Ovary (tissue), 7 donors: ENCODE measurements at regions not wholly inside any gene's neighbourhood (a gene's known extent, or its start where the extent isn't known, plus 50 kb on each side); places are given as distances from the start of the nearest gene placed in this dataset.

Source experiments
- DNase-seq, 5 donors: peaks; one replicate each; pipeline ENCODE4 v3.0.0-alpha.2; 2019 to 2020
- H3K27ac ChIP-seq, 2 donors: fragments of 200-600 bp; one replicate each; pipeline versions ENCODE4 v1.5.1 to v1.8.0; 2019 to 2022
- H3K27me3 ChIP-seq: fragments of 200-600 bp; one replicate; pipeline ENCODE4 v1.8.0; 2022
- H3K36me3 ChIP-seq: fragments of 200-600 bp; sonication (generic); one replicate; pipeline ENCODE4 v1.5.1; 2019
- H3K4me1 ChIP-seq: one replicate; pipeline ENCODE4 v1.8.1; 2013; ENCODE audit warnings: mild to moderate bottlenecking, moderate library complexity; ENCODE audit not compliant: insufficient read depth
- H3K4me3 ChIP-seq: fragments of 200-600 bp; sonication (generic); one replicate; pipeline ENCODE4 v1.5.1; 2017
- H3K9me3 ChIP-seq, 2 donors: fragments of 200-600 bp in 1 of 2; sonication (generic) in 1 of 2; one replicate each; pipeline versions ENCODE4 v1.5.1 to v1.8.1; 2013 to 2019; ENCODE audit warnings: mild to moderate bottlenecking in 1 of 2, moderate library complexity in 1 of 2
- CTCF ChIP-seq, 3 donors: fragments of 450-650 bp in 2 of 3; fragments of 200-600 bp in 1 of 3; IDR thresholded peaks; one replicate each; pipeline versions ENCODE4 v1.5.1 to v1.8.0; 2016 to 2022; ENCODE audit warnings: antibody characterized with exemption in 3 of 3, mild to moderate bottlenecking in 1 of 3
- EP300 ChIP-seq: sonication (generic); formaldehyde crosslinking; IDR thresholded peaks from one replicate; pipeline ENCODE4 v1.6.1; 2017; ENCODE audit warnings: antibody characterized with exemption
- POLR2A ChIP-seq: fragments of 450-650 bp; IDR thresholded peaks from one replicate; pipeline ENCODE4 v1.6.1; 2017; ENCODE audit warnings: antibody characterized with exemption, mild to moderate bottlenecking, moderate library complexity
- WGBS, 3 donors: extraction: QIAGEN DNeasy Blood & Tissue Kit in 1 of 3; methylation state at CpG; one replicate each; pipeline versions ENCODE4 v1.1.5 to v1.1.7; 2013 to 2017; 5-methylcytosine and 5-hydroxymethylcytosine counted together
- intact Hi-C, 4 donors: fragments of 100-400 bp; cut with DNase I; formaldehyde crosslinking; loops; one replicate each; pipeline versions ENCODE4 v1.11.0 to v1.15.1; 2022 to 2023
- donor health status: DM: no; HTN: no; CAD: no; lungs with moderate emphysema.
- donor health status: DM: no; HTN: no; CAD: no.
- donor health status: Bipolar disorder and iron deficiency.
- donor health status: DM: no; HTN: no; CAD: no.
- donor health status: DM: yes; HTN: yes; CAD: no.

GRCh38 chr5:105940181-105940580 lies 1730.6 kb downstream of the EFNA5 start:
- TF ChIP-seq POLR2A (no peak), EP300 (no peak), CTCF (IDR thresholded peaks at IDR 0.05) (no peak)
- intact Hi-C loops: no loop called here
- H3K4me1 ChIP-seq: no peaks in the 10 kb centered on the region
- no peak overlapping the region for H3K4me3 ChIP-seq
- H3K27ac ChIP-seq: no peak overlapping the region
- no peaks in the 10 kb centered on the region for H3K36me3 ChIP-seq
- H3K9me3 ChIP-seq: no peaks in the 10 kb centered on the region
- no peaks in the 10 kb centered on the region for H3K27me3 ChIP-seq
- no peak for DNase-seq

- Histone ChIP-seq H3K36me3 (no peaks in the 10 kb centered on the region), H3K27me3 (peaks cover 1% of the 10 kb centered on the region), H3K4me3 (no peak overlapping the region), H3K9me3 (no peaks in the 10 kb centered on the region), H3K4me1 (no peaks in the 10 kb centered on the region), H3K27ac (no peak overlapping the region)
- intact Hi-C loops: no loop called here
- no peak for DNase-seq
- TF ChIP-seq POLR2A (no peak), EP300 (no peak), CTCF (IDR thresholded peaks at IDR 0.05) (no peak)
These were observed 1736.6 kb downstream of the EFNA5 start for GRCh38 chr5:105934171-105934570.

- TF ChIP-seq EP300 (no peak), CTCF (IDR thresholded peaks at IDR 0.05) (no peak), POLR2A (no peak)
- Histone ChIP-seq H3K27me3 (peaks cover 4% of the 10 kb centered on the region), H3K36me3 (no peaks in the 10 kb centered on the region), H3K4me1 (no peaks in the 10 kb centered on the region), H3K4me3 (no peak overlapping the region), H3K27ac (no peak overlapping the region), H3K9me3 (no peaks in the 10 kb centered on the region)
- no peak for DNase-seq
- WGBS, 3 donors: 45 to 64% (median 59%) methylated on average over 2 of the region's 2 CpGs
- intact Hi-C loops: no loop called here
These were observed 1738.8 kb downstream of the EFNA5 start for GRCh38 chr5:105931881-105932421.

- no peak for DNase-seq
- TF ChIP-seq CTCF (IDR thresholded peaks at IDR 0.05): no peak
- TF ChIP-seq EP300: no peak
- no peak for TF ChIP-seq POLR2A
- Histone ChIP-seq H3K27me3 (peaks cover 4% of the 10 kb centered on the region), H3K36me3 (no peaks in the 10 kb centered on the region), H3K9me3 (no peaks in the 10 kb centered on the region), H3K27ac (no peak overlapping the region), H3K4me1 (no peaks in the 10 kb centered on the region), H3K4me3 (no peak overlapping the region)
- intact Hi-C loops: no loop called here
- 16 to 27% (median 24%) methylated on average over 1 of the region's 1 CpG for WGBS, 3 donors
These were observed 1740.9 kb downstream of the EFNA5 start for GRCh38 chr5:105929858-105930257.

GRCh38 chr5:105924366-105924765 lies 1746.4 kb downstream of the EFNA5 start:
- Histone ChIP-seq H3K27me3 (peaks cover 4% of the 10 kb centered on the region), H3K27ac (no peak overlapping the region), H3K4me3 (no peak overlapping the region), H3K9me3 (no peaks in the 10 kb centered on the region), H3K36me3 (no peaks in the 10 kb centered on the region), H3K4me1 (no peaks in the 10 kb centered on the region)
- 89 to 91% (median 90%) methylated on average over 2 of the region's 2 CpGs for WGBS, 3 donors
- DNase-seq: no peak
- intact Hi-C loops: no loop called here
- TF ChIP-seq EP300: no peak
- no peak for TF ChIP-seq POLR2A
- TF ChIP-seq CTCF (IDR thresholded peaks at IDR 0.05): no peak
